Prostate gland (tissue), 2 donors: ENCODE measurements at regions not wholly inside any gene's neighbourhood (a gene's known extent, or its start where the extent isn't known, plus 50 kb on each side); places are given as distances from the start of the nearest gene placed in this dataset.

ENCODE experiments used
- DNase-seq: peaks from one replicate; pipeline ENCODE4 v3.0.0-alpha.2; 2019; ENCODE audit warnings: low spot score
- H3K27ac ChIP-seq, 2 donors: fragments of 200-600 bp; sonication (generic); 2 replicates each; pipeline ENCODE4 v1.5.1; 2017 to 2019
- H3K27me3 ChIP-seq: fragments of 200-600 bp; sonication (generic); replicated peaks from 2 replicates; pipeline ENCODE4 v1.5.1; 2019; ENCODE audit not compliant: insufficient read depth
- H3K36me3 ChIP-seq, 2 donors: fragments of 200-600 bp; sonication (generic); 1 replicate in 1 of 2; 2 replicates in 1 of 2; pipeline versions ENCODE4 v1.5.1 to v1.8.1; 2017 to 2019
- H3K4me1 ChIP-seq: fragments of 200-600 bp; sonication (generic); replicated peaks from 2 replicates; pipeline ENCODE4 v1.5.1; 2019
- H3K4me3 ChIP-seq, 2 donors: fragments of 200-600 bp; sonication (generic); 2 replicates each; pipeline ENCODE4 v1.5.1; 2017 to 2019
- H3K9me3 ChIP-seq: fragments of 200-600 bp; sonication (generic); 2 replicates; pipeline ENCODE4 v1.5.1; 2017
- CTCF ChIP-seq, 4 experiments: fragments of 200-600 bp in 2 of 4; fragments of 450-650 bp in 2 of 4; sonication (generic) in 2 of 4; IDR thresholded peaks; 1 replicate in 3 of 4; 2 replicates in 1 of 4; pipeline ENCODE4 v1.5.1; 2016 to 2019; ENCODE audit warnings: antibody characterized with exemption in 4 of 4, mild to moderate bottlenecking in 2 of 4, moderate library complexity in 2 of 4
- POLR2A ChIP-seq: fragments of 450-650 bp; IDR thresholded peaks from one replicate; pipeline ENCODE4 v1.6.1; 2016; ENCODE audit warnings: antibody characterized with exemption, mild to moderate bottlenecking
- POLR2AphosphoS5 ChIP-seq: sonication (generic); formaldehyde crosslinking; IDR thresholded peaks from one replicate; pipeline ENCODE4 v1.6.1; 2017; ENCODE audit warnings: antibody characterized with exemption
- WGBS: methylation state at CpG from one replicate; pipeline ENCODE4 v1.1.5; 2018; 5-methylcytosine and 5-hydroxymethylcytosine counted together
- intact Hi-C: fragments of 100-400 bp; cut with DNase I; formaldehyde crosslinking; loops from one replicate; pipeline ENCODE4 v1.14.2; 2022

GRCh38 chr2:133947057-133947456 lies 306.8 kb upstream of the MGAT5 start:
- H3K4me3 ChIP-seq, result no peak overlapping the region
- 89% methylated on average over 1 of the region's 1 CpG for WGBS

GRCh38 chr2:133948610-133949290 lies 305.1 kb upstream of the MGAT5 start:
- H3K4me3 ChIP-seq, result no peak overlapping the region
- intact Hi-C loops, result no loop called here
- no peaks in the 10 kb centered on the region for H3K36me3 ChIP-seq
- H3K27ac ChIP-seq, result no peak overlapping the region
- no peak for DNase-seq
- H3K9me3 ChIP-seq, result no peaks in the 10 kb centered on the region
- no peaks in the 10 kb centered on the region for H3K27me3 ChIP-seq
- no peaks in the 10 kb centered on the region for H3K4me1 ChIP-seq
- WGBS, result 18% methylated on average over 2 of the region's 2 CpGs
- TF ChIP-seq POLR2A (no peak), CTCF (IDR thresholded peaks at IDR 0.05) (no peak), POLR2AphosphoS5 (no peak)

More at GRCh38 chr2:133947057-133947456, 306.8 kb upstream of the MGAT5 start:
- intact Hi-C loops, result no loop called here
- H3K36me3 ChIP-seq, result no peaks in the 10 kb centered on the region
- TF ChIP-seq POLR2AphosphoS5 (no peak), POLR2A (no peak), CTCF (IDR thresholded peaks at IDR 0.05) (no peak)
- H3K9me3 ChIP-seq, result no peaks in the 10 kb centered on the region
- H3K27me3 ChIP-seq, result no peaks in the 10 kb centered on the region
- no peak overlapping the region for H3K27ac ChIP-seq
- no peak for DNase-seq
- H3K4me1 ChIP-seq, result no peaks in the 10 kb centered on the region

GRCh38 chr2:133949595-133949994 lies 304.3 kb upstream of the MGAT5 start:
- no peaks in the 10 kb centered on the region for H3K27me3 ChIP-seq
- H3K36me3 ChIP-seq, result no peaks in the 10 kb centered on the region
- no peak overlapping the region for H3K4me3 ChIP-seq
- intact Hi-C loops, result no loop called here
- no peaks in the 10 kb centered on the region for H3K4me1 ChIP-seq
- no peak for TF ChIP-seq CTCF (IDR thresholded peaks at IDR 0.05)
- no peaks in the 10 kb centered on the region for H3K9me3 ChIP-seq
- 88% methylated on average over 3 of the region's 3 CpGs for WGBS
- DNase-seq, result no peak
- no peak overlapping the region for H3K27ac ChIP-seq

GRCh38 chr2:133951209-133951608 lies 302.7 kb upstream of the MGAT5 start:
- H3K9me3 ChIP-seq, result no peaks in the 10 kb centered on the region
- no peak for TF ChIP-seq POLR2AphosphoS5
- TF ChIP-seq CTCF (IDR thresholded peaks at IDR 0.05), result no peak
- TF ChIP-seq POLR2A, result no peak
- H3K4me1 ChIP-seq, result no peaks in the 10 kb centered on the region
- no peaks in the 10 kb centered on the region for H3K27me3 ChIP-seq
- H3K27ac ChIP-seq, result no peak overlapping the region
- H3K36me3 ChIP-seq, result no peaks in the 10 kb centered on the region
- DNase-seq, result no peak
- intact Hi-C loops, result no loop called here
- WGBS, result 89% methylated on average over 1 of the region's 1 CpG
- H3K4me3 ChIP-seq, result no peak overlapping the region

GRCh38 chr2:133952420-133952819 lies 301.5 kb upstream of the MGAT5 start:
- H3K4me3 ChIP-seq, result no peak overlapping the region
- 66% methylated on average over 2 of the region's 2 CpGs for WGBS
- intact Hi-C loops, result no loop called here
- H3K27me3 ChIP-seq, result no peaks in the 10 kb centered on the region
- no peak overlapping the region for H3K27ac ChIP-seq
- TF ChIP-seq CTCF (IDR thresholded peaks at IDR 0.05), result no peak
- no peak for TF ChIP-seq POLR2AphosphoS5
- no peak for TF ChIP-seq POLR2A
- H3K9me3 ChIP-seq, result no peaks in the 10 kb centered on the region
- H3K4me1 ChIP-seq, result no peaks in the 10 kb centered on the region
- no peak for DNase-seq
- H3K36me3 ChIP-seq, result no peaks in the 10 kb centered on the region
